ENCODE measurements at regions not wholly inside any gene's neighbourhood (a gene's known extent, or its start where the extent isn't known, plus 50 kb on each side); places are given as distances from the start of the nearest gene placed in this dataset.
A peak's percentile ranks its signal among the peaks of the same experiment; 100 is the strongest.

- no peak for DNase-seq
Measured at GRCh38 chr3:30069056-30069455, 537.3 kb upstream of the TGFBR2 start.

- no peak for DNase-seq
Measured at GRCh38 chr3:30073040-30073439, 533.4 kb upstream of the TGFBR2 start.

GRCh38 chr3:30073622-30074021 lies 532.8 kb upstream of the TGFBR2 start:
- DNase-seq = no peak

GRCh38 chr3:30075514-30075913 lies 530.9 kb upstream of the TGFBR2 start:
- no peak for DNase-seq

- DNase-seq = no peak
Measured at GRCh38 chr3:30076899-30077298, 529.5 kb upstream of the TGFBR2 start.

- DNase-seq = no peak
Measured at GRCh38 chr3:30077746-30078145, 528.7 kb upstream of the TGFBR2 start.

- no peak for DNase-seq
Measured at GRCh38 chr3:30078736-30079135, 527.7 kb upstream of the TGFBR2 start.

- no peak for DNase-seq
Measured at GRCh38 chr3:30081904-30082303, 524.5 kb upstream of the TGFBR2 start.

GRCh38 chr3:30082652-30083051 lies 523.7 kb upstream of the TGFBR2 start:
- no peak for DNase-seq

- no peak for DNase-seq
Measured at GRCh38 chr3:30083315-30083714, 523.1 kb upstream of the TGFBR2 start.

GRCh38 chr3:30084316-30084715 lies 522.1 kb upstream of the TGFBR2 start:
- no peak for DNase-seq

GRCh38 chr3:30084971-30085403 lies 521.4 kb upstream of the TGFBR2 start:
- no peak for DNase-seq

GRCh38 chr3:30085486-30085885 lies 520.9 kb upstream of the TGFBR2 start:
- DNase-seq = no peak

- no peak for DNase-seq
Measured at GRCh38 chr3:30091686-30092085, 514.7 kb upstream of the TGFBR2 start.

GRCh38 chr3:30097022-30097650 lies 509.3 kb upstream of the TGFBR2 start:
- no peak for DNase-seq

- no peak for DNase-seq
Measured at GRCh38 chr3:30098243-30098642, 508.2 kb upstream of the TGFBR2 start.

GRCh38 chr3:30098653-30099455 lies 507.5 kb upstream of the TGFBR2 start:
- no peak for DNase-seq

GRCh38 chr3:30102356-30102755 lies 504.0 kb upstream of the TGFBR2 start:
- DNase-seq = peak in 2 of 3 donors; percentile 16 to 32

GRCh38 chr3:30103186-30103585 lies 503.2 kb upstream of the TGFBR2 start:
- DNase-seq = no peak

GRCh38 chr3:30107531-30107930 lies 498.9 kb upstream of the TGFBR2 start:
- no peak for DNase-seq

- DNase-seq = no peak
Measured at GRCh38 chr3:30112411-30112810, 494.0 kb upstream of the TGFBR2 start.

GRCh38 chr3:30112902-30113484 lies 493.4 kb upstream of the TGFBR2 start:
- DNase-seq = peak; percentile 44 to 73 (median 50)

- DNase-seq = no peak
Measured at GRCh38 chr3:30113906-30114305, 492.5 kb upstream of the TGFBR2 start.

Data from muscle of back (tissue), 3 donors.